ENCODE measurements at regions not wholly inside any gene's neighbourhood (a gene's known extent, or its start where the extent isn't known, plus 50 kb on each side); places are given as distances from the start of the nearest gene placed in this dataset.

DNA sequence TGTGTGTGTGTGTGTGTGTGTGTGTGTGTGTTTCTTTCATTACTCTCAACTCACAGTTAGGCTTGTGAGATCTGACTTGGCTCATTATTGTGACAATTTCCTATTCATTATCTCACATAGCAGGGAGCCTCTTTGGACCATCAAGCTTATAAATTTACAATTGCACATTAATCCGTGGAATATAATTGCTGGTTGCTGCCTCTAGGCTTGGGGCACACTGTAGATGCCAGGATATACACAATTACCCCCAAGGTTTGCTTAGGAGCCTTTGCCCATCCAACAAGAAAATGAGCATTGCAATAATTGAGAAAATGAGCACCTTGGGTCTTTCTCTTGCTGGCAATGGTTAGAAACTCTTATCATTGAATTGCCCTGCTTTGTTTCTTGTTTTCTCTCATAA, 161.6 kb upstream of the DMRTA1 start:
- DNase-seq (ENCODE audit: low spot score): no peak

DNA sequence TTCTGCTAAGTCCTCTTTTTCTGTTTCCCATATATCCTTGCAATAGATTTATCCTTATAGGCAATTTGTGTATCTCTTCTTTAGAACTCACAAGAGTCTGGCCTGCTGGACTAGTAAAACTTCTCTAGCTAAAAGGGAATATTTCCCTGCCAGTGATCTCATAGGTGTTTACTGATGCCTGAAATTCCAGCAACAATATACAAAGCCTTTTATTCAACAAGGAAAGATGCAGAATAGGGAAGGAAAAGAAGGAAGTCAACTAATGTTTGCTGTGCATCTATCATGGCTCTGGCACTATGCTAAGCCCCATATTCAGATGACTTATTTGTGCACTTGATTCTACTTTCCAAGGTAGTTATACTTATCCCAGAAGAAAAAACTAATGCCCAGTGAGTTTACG, 160.0 kb upstream of the DMRTA1 start:
- DNase-seq (ENCODE audit: low spot score): no peak

DNA sequence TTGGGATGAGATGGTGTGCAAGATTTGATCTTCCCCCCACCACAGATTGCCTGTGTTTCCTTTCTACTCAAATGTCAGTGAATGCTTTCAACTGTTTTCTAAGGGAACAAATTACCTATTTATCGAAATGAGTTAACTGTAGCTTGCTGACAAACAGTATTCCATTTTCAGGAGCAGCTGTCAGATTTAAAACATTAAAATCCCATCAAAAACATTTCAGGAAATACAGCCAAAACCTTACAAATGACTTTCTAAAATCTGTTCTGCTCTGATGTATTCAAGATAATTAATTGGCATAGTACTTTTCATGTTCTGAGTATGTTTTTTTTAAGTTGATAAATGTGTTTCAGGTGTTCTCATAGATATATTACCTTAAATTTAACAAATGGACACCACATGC, 158.0 kb upstream of the DMRTA1 start:
- DNase-seq (ENCODE audit: low spot score): no peak

DNA sequence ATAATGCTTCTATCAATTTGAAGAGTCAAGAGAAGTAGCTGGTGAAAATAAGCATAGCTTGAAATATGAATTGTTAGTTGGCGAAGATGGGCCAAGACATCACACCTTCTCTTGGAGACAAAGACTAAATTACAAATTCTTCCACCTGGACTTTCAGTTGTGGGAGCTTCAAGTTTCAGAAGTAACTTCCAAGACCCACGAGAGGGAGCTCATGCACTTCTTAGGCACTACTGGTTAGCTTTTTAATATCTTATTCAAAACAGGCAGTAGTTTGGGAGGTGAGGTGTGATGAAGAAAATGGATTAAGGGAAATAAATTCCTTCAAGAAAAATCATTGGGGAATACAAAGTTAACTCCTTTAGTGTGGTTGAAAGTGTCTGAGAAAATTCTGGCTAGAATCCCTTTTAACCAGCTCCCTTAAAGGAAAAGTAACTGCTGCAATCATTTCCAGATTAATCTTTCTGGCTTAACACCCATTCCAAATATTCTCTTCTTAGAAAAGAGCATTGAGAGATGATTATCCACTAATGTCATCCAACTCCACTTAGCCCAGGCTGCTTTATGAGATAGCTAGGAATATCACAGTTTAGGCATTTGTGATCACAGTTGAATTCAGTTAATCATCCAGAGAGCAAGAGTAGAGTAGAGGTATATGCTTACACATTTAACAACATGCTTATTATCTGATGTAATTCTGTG, 139.5 kb upstream of the DMRTA1 start:
- DNase-seq (ENCODE audit: low spot score): peak; percentile 3

DNA sequence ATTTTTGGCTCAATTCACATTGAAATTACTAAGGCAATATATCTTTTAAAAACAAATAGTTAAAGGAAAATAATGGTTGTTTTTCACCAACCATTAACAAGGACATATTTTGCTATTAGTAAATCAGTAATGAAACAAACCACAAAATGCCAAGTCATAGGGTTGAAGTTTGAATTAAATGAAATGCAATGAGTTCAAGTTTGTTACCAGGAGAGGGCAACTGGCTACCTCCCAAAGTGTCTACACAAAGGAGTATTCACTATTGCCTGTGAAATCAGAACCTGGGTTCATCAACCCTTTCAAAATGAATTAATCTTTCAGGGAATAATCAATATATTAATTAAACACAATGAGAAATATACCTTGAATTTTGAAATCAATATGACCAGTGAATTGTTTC, 138.4 kb upstream of the DMRTA1 start:
- no peak for DNase-seq (ENCODE audit: low spot score)

DNA sequence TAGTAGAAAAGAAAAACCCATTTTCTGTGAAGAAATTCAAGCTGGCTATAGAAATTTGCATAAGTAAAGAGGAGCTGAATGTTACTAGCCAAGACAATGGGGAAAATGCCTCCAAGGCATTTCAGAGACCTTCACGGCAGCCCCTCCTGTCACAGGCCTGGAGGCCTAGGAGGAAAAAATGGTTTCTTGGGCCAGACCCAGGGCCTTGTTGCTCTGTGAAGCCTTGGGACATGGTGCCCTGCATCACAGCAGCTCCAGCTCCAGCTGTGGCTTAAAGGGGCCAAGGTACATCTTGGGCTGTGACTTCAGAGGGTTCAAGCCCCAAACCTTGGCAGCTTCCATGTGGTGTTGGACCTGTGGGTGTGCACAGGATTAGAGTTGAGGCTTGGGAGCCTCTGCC, 130.0 kb upstream of the DMRTA1 start:
- no peak for DNase-seq (ENCODE audit: low spot score)

DNA sequence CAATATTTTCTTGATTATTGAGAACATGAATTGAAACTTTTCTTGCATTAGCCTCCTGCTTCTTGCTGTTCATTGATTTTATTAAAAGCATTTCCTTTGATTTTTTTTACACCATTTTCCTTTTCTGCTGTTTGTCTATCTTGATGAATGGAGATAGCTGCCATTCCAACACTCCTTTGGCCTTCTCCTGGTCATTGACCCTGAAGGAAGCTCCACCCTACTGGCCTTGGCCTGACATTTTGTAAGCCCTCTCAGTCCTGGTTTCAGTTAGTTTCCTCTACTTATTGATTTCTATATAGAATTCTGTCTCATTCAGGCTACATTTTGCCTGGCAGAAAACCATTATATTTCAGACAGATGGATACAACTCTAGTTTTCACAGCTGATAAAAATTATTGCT, 115.1 kb upstream of the DMRTA1 start:
- DNase-seq (ENCODE audit: low spot score): no peak

DNA sequence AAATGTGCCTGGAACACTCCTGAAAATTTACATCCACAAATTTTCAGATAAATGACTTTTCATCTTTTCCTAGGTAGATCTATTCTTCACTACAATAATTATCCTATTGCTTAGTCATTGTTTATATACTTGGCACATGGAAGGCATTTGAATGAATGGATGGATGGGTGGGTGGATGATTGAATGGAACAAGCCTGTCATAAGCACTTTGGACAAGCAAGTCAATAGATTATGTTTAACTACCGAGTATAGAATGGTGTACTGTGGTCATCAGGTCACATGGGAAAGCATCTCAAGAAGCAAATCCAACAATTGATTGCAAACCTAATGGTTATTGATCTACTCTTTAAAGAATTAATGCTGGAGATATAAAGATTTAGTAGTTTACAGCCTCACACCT, 114.4 kb upstream of the DMRTA1 start:
- DNase-seq (ENCODE audit: low spot score): no peak

DNA sequence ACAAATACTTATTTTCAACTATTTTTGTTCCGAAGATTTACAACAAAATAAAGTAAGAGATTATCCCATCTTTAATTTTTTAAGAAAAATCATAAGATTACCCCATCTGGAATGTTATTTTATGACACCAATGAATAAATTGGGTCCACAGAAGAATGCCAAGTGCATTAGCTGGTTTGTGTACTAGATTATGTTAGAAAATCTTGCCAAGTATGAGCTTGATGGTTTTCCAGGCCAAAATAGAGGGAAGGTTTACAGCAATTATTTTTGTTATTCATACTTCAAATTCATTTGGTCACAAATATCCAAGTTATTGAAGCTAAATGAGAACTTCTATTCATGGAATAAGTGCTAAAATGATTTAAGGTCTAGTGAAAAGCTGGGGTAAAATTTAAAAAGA, 109.4 kb upstream of the DMRTA1 start:
- DNase-seq (ENCODE audit: low spot score): no peak

DNA sequence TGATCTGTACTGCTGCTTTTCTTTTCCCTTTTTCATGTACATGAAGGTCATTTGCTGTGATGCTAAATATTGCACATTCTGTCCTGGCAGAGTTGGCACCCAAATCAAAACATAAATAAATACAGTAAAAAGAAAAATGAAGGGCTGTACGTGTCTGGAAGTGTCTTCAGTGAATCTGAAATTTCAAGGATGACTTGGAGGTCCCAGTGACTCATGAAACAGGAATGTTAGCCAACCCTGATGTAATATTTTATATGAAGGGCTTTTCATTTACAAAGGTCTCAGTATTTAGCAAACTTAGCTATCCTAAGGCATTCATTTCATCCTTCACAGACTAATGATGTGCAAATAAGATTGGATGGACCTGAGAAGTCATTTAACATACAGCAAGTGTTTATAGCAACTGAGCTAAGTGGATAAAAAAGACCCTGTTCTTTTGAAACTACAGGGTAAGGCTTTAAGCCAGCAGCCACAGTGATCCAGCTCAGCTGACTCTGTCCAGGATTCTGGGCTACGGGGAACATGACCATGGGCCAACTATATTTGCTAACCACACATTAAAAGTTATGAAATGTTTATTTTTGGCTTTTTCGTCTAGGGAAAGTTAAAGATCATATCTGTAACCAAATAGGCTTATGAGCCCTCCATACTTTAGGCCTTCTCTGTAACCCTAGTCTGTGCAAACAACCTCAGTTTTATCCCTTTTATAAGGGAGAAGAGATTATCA, 104.0 kb upstream of the DMRTA1 start:
- no peak for DNase-seq (ENCODE audit: low spot score)

DNA sequence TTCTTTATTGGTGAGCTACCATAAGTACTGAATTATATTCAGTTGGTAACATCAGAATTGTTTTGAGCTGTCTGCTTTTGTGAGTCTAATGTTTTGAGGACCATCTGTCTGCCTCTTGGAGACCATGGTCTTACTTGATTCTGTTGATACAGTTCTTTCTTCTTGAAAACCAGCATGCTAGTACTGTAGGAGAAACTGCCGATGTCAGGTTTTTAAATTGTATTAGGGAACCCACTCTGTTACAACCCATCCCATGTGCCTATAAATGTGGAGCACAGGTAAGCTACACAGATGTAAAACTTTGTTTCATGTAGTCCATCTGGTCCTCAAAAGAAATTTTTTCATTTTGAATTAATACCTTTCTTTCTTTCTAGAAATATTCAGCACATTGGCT, 103.4 kb upstream of the DMRTA1 start:
- DNase-seq (ENCODE audit: low spot score): no peak

DNA sequence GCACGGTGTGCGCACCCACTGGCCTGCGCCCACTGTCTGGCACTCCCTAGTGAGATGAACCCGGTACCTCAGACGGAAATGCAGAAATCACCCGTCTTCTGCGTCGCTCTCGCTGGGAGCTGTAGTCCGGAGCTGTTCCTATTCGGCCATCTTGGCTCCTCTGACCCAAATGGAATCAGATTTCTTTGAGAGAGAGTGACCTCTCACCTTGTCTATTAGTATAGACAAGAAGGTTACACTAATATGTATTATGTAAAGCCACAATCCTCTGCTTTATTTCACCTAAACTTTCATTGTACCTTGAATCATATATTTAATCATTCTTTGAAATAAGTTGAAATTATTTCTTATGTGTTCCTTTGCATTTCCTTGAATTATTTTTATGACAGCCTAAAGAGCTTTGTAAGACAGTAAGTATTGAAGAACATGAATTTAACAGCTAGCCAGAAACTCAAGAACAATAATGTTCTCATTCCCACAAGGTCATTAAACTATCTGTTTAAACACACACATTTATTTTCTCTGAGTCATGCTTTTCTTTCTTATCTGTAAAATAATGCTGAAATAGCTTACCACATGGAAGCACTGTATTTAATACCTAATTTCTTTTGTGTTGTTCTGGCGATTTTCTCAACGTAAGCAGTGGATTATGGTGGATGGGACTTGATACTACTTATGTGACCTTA, 91.8 kb upstream of the DMRTA1 start:
- DNase-seq (ENCODE audit: low spot score): no peak

DNA sequence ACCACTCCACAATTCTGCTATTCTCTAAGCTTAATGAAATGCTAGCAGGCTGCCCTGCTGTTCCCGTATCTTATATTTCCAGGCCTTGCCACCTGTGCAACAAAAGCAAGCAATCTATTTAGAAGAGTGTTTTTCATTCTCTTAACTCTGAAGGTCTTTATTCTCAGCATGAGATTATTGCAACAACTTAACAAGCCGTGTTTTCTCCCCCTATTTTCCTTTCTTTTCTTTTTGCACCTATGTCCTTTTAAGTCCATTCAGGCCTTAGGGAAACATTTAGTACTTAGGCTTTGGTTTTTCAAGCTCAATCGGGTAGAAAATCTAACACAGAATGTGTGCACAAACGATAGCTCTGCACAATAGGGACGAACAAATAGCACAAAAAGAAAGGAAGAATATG, 89.6 kb upstream of the DMRTA1 start:
- no peak for DNase-seq (ENCODE audit: low spot score)

DNA sequence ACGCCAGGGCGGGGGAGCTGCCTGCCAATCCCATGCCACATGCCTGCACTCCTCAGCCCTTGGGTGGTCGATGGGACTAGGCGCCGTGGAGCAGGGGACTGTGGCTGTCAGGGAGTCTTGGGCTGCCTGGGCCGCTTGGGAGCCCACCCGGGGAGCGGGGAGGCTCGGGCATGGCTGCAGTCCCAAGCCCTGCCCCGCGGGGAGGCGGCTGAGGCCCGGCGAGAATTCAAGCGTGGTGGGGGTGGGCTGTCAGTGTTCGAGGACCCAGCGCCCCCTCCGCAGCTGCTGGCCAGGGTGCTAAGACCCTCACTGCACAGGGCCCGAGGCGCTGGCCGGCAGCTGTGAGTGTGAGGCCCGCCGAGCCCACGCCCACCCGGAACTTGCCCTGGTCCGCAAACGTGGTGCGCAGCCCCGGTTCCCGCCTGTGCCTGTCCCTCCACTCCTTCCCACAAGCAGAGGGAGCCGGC, 83.2 kb upstream of the DMRTA1 start:
- no peak for DNase-seq (ENCODE audit: low spot score)

DNA sequence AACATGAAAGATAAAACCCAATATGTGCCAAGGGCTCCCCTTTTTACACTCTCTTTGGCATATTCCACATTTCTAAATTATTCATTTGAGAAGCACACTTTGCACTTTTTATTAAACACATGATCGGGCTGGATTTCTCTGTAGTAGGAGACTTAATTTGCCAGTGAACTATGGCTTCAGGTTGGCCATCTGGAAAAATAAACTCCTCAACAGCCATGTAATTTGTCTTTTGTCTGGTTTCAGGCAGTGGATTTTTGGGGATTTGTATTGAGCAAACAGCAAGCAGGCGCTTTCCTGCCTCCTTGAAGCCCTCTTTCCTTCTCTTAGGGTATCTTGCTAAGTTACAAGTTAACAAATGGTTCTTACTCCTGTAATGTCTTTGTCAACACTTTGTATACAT, 73.0 kb upstream of the DMRTA1 start:
- DNase-seq (ENCODE audit: low spot score): no peak

DNA sequence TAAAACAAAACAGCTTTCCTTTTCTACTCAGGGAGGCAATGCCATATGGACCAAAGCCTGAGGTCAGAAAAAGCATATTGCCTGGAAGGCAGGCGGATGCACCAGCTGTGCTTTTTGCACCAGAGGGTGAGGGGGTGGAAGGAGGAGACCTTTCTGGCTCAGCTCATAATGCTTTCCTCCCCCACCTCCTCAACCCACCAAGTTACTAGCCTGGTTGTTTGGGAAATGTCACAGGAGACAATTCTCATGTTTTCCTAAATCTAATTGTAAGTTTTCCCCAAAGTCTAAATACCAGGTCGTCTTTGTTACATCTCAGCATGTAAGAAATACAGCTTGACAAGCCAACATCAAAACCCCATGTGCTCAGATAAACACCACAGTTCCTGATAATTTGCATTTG, 72.6 kb upstream of the DMRTA1 start:
- no peak for DNase-seq (ENCODE audit: low spot score)

DNA sequence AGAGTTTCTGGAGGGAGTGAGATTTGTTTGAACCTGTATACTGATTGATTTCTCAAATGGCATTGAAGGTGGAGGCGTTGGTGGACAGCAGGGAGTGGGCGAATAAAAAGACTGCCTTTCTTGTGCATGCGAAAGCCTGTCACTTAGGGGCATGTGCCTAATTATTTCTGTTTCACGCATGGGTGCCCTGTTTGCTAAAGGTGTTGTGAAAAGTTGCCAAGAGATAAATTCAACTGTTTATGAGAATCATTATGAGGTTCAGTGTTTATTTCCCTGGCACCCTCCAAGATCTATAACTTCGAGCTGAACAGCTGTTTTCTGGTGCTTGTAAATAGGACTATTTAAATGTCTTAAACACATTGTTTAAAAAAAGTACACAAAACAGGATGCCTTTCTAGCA, 67.4 kb upstream of the DMRTA1 start:
- no peak for DNase-seq (ENCODE audit: low spot score)

DNA sequence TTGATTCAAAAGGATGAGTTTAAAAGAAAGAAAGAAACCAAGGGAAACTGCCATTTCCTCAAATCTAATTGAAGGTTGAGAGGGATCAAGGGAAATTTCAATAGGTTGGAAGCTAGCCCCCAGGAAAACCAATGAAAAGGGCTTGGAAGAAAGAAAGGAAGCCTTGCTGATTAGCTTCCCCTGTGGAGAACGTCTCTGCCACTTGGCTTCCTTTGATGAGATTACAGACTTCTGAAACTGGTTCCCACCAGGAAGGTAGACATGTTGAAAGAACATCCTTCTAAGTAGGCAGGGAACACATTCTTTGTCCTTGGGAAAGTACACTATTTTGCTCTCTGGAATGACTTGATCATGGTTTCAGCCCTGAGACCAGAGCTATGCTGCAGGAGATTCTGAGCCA, 65.5 kb upstream of the DMRTA1 start:
- no peak for DNase-seq (ENCODE audit: low spot score)

DNA sequence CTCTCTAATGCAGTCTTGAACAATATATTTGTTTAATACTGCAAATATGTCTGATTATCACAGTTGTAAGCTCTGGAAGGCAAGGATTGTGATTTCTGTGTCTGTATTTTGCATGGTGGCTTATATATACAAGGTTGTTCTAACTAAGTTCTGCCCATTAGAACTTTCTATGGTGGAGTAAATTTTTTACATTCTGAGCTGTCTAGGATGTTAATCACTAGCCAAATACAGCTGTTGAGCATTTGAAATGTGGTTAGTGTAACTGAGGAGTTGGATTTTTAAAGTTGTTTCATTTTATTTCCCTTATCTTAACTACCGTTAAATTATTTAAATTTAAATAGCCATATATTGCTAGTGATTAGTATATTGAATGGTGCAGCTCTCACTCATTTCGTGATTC, 64.3 kb upstream of the DMRTA1 start:
- DNase-seq (ENCODE audit: low spot score): no peak

DNA sequence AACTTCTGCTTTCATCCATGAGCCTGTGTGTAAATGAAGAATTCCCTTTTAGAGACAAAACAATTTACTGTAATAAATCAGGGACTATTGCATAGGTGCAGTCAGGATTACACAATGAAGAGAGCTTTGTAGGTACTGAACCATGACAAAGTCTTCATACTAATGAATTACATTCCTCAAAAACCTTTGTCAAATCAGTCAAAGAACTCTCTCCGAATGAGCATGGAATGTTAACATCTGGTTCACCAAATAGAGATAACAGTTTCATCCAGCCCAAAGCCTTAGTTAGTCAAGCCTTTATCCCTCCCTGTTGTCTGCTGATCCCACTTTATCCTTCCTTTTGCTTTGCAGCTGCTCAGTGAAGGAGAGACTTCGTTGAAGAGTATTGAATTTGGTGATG, 62.9 kb upstream of the DMRTA1 start:
- no peak for DNase-seq (ENCODE audit: low spot score)

DNA sequence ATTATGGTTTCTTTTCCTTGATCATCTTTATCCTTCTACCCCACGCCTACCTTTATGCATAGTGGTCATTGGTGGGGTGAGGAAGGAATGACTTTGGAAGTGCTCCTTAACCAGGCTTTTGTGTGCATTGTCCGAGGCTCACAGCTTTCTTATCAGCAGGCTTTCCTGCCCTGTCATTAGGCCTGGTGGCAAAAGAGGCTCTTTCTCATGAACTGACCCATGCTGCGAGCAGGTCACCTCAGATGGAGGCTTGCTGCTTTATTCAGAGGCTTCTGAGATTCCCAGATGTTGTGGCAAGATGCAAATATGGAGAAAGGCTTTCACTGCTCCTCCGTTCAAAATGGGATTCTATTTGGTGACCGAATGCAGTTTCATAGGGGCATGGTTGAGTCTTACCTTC, 57.4 kb upstream of the DMRTA1 start:
- no peak for DNase-seq (ENCODE audit: low spot score)

DNA sequence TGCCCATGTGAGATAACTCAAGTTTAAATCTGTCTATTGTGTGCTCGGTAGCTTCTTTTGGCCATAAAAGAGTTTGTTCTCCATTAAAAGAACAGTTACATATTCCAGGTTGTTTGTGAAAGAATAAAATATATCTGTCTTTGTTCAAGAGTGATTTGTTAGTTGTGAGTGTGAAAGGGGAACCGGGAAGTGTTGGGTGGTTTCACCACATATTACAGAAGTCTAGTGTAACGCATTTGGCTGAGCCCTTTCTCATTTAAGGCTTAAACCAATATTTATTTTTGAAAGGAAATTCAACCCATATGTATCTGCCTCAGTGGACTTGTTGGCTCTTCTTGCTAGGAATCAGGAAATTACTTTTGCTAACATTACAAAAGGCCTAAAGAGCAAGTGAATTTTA, 54.1 kb upstream of the DMRTA1 start:
- DNase-seq (ENCODE audit: low spot score): no peak

DNA sequence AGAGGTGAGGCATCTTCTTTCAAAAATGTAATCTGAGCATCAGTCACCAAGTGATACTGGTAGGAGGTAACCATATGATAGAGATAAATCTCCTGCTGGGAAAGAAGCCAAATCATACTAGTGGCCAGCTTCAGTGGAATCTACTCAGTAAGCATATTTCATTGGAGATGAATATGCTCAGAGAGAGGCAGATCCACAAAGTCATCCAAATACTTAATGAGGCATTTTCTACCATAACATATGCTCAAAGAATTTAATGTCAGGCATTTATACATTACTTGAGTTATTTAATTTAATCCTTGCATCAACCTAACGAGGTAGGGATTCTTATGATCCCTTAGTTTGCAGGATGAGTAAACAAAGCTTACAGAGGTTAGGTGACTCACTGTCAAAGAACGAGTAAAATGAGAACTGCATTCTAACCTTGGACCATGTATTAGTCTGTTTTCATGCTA, 50.9 kb upstream of the DMRTA1 start:
- DNase-seq (ENCODE audit: low spot score): no peak

Measured in SK-N-DZ (cell line).